Stimulated activated naive B cell treated with anti-CD40 and anti-IgM and Interleukin-4, amounts not matched to agents 10 μg/mL and 1 μg/mL and 100 μg/mL, for 72 hours (primary cell): ENCODE measurements at regions not wholly inside any gene's neighbourhood (a gene's known extent, or its start where the extent isn't known, plus 50 kb on each side); places are given as distances from the start of the nearest gene placed in this dataset.

Experiments used
- ATAC-seq, 2 donors: fragments of 150-1000 bp; cut with Tn5 transposase; replicated peaks; 2 replicates each; pipeline ENCODE4 v1.10.0; 2021; ENCODE audit warnings: moderate library complexity in 1 of 2
- DNase-seq: peaks from one replicate; pipeline ENCODE4 v3.0.0; 2021
- H3K27ac Mint-ChIP-seq: one replicate; pipeline ENCODE4 v1.8.0; 2022; ENCODE audit warnings: mild to moderate bottlenecking, mixed read lengths
- H3K27me3 Mint-ChIP-seq, 2 donors: one replicate each; pipeline ENCODE4 v1.8.0; 2022; ENCODE audit warnings: mixed read lengths in 2 of 2
- H3K36me3 Mint-ChIP-seq, 2 donors: one replicate each; pipeline ENCODE4 v1.8.0; 2022; ENCODE audit warnings: mixed read lengths in 2 of 2, mild to moderate bottlenecking in 1 of 2
- H3K4me1 Mint-ChIP-seq, 2 donors: one replicate each; pipeline ENCODE4 v1.8.0; 2022; ENCODE audit warnings: mixed read lengths in 2 of 2, mild to moderate bottlenecking in 1 of 2
- H3K4me3 Mint-ChIP-seq, 2 donors: one replicate each; pipeline ENCODE4 v1.8.0; 2022; ENCODE audit warnings: mild to moderate bottlenecking in 2 of 2, mixed read lengths in 2 of 2, moderate library complexity in 1 of 2
- H3K9me3 Mint-ChIP-seq, 2 donors: one replicate each; pipeline ENCODE4 v1.8.0; 2022; ENCODE audit warnings: mixed read lengths in 2 of 2, mild to moderate bottlenecking in 1 of 2

GRCh38 chr13:57375876-57376275 lies 208.9 kb downstream of the PRR20E start:
- H3K27ac Mint-ChIP-seq, result no peak overlapping the region
- H3K4me3 Mint-ChIP-seq, result no peak overlapping the region
- DNase-seq, result no peak
- H3K36me3 Mint-ChIP-seq, result no peaks in the 10 kb centered on the region
- ATAC-seq, result no peak
- no peaks in the 10 kb centered on the region for H3K4me1 Mint-ChIP-seq
- no peaks in the 10 kb centered on the region for H3K27me3 Mint-ChIP-seq
- peaks cover 0 to 3% of the 10 kb centered on the region in 2 donors for H3K9me3 Mint-ChIP-seq

GRCh38 chr13:57408312-57408711 lies 223.2 kb upstream of the PCDH17 start:
- Mint-ChIP-seq H3K36me3 (no peaks in the 10 kb centered on the region), H3K4me3 (no peak overlapping the region), H3K4me1 (no peaks in the 10 kb centered on the region), H3K27me3 (no peaks in the 10 kb centered on the region), H3K9me3 (peaks cover 11% of the 10 kb centered on the region in 2 donors), H3K27ac (no peak overlapping the region)
- DNase-seq, result no peak
- ATAC-seq, result no peak

GRCh38 chr13:57409121-57409520 lies 222.4 kb upstream of the PCDH17 start:
- Mint-ChIP-seq H3K4me3 (no peak overlapping the region), H3K27ac (no peak overlapping the region), H3K27me3 (no peaks in the 10 kb centered on the region), H3K9me3 (peaks cover 11 to 13% of the 10 kb centered on the region in 2 donors), H3K36me3 (no peaks in the 10 kb centered on the region), H3K4me1 (no peaks in the 10 kb centered on the region)
- no peak for DNase-seq
- ATAC-seq, result no peak

GRCh38 chr13:57409656-57410055 lies 221.9 kb upstream of the PCDH17 start:
- peaks cover 11 to 13% of the 10 kb centered on the region in 2 donors for H3K9me3 Mint-ChIP-seq
- no peaks in the 10 kb centered on the region for H3K36me3 Mint-ChIP-seq
- H3K27ac Mint-ChIP-seq, result no peak overlapping the region
- no peaks in the 10 kb centered on the region for H3K27me3 Mint-ChIP-seq
- ATAC-seq (no peak), DNase-seq (no peak)
- H3K4me3 Mint-ChIP-seq, result no peak overlapping the region
- H3K4me1 Mint-ChIP-seq, result no peaks in the 10 kb centered on the region

- no peak for ATAC-seq
- Mint-ChIP-seq H3K36me3 (no peaks in the 10 kb centered on the region), H3K4me3 (no peak overlapping the region), H3K9me3 (peaks cover 2 to 5% of the 10 kb centered on the region in 2 donors), H3K27ac (no peak overlapping the region), H3K27me3 (no peaks in the 10 kb centered on the region), H3K4me1 (no peaks in the 10 kb centered on the region)
- DNase-seq, result no peak
These were observed 213.4 kb upstream of the PCDH17 start for GRCh38 chr13:57418067-57418677.

- H3K27ac Mint-ChIP-seq, result no peak overlapping the region
These were observed 207.2 kb upstream of the PCDH17 start for GRCh38 chr13:57424379-57424778.

GRCh38 chr13:57425531-57425930 lies 206.0 kb upstream of the PCDH17 start:
- Mint-ChIP-seq H3K4me3 (no peak overlapping the region), H3K27ac (no peak overlapping the region), H3K27me3 (no peaks in the 10 kb centered on the region)

More at GRCh38 chr13:57424379-57424778, 207.2 kb upstream of the PCDH17 start:
- H3K4me1 Mint-ChIP-seq, result no peaks in the 10 kb centered on the region
- H3K27me3 Mint-ChIP-seq, result no peaks in the 10 kb centered on the region
- DNase-seq, result no peak
- H3K9me3 Mint-ChIP-seq, result peaks cover 14 to 17% of the 10 kb centered on the region in 2 donors
- no peaks in the 10 kb centered on the region for H3K36me3 Mint-ChIP-seq
- no peak for ATAC-seq
- H3K4me3 Mint-ChIP-seq, result no peak overlapping the region

GRCh38 chr13:57437587-57437986 lies 194.0 kb upstream of the PCDH17 start:
- no peaks in the 10 kb centered on the region for H3K4me1 Mint-ChIP-seq
- no peak overlapping the region for H3K4me3 Mint-ChIP-seq
- DNase-seq, result no peak
- no peaks in the 10 kb centered on the region for H3K27me3 Mint-ChIP-seq
- H3K36me3 Mint-ChIP-seq, result no peaks in the 10 kb centered on the region
- ATAC-seq, result no peak
- H3K9me3 Mint-ChIP-seq, result peaks cover 10 to 18% of the 10 kb centered on the region in 2 donors
- no peak overlapping the region for H3K27ac Mint-ChIP-seq

More at GRCh38 chr13:57425531-57425930, 206.0 kb upstream of the PCDH17 start:
- H3K4me1 Mint-ChIP-seq, result no peaks in the 10 kb centered on the region
- ATAC-seq, result no peak
- DNase-seq, result no peak
- H3K36me3 Mint-ChIP-seq, result no peaks in the 10 kb centered on the region
- peaks cover 18 to 19% of the 10 kb centered on the region in 2 donors for H3K9me3 Mint-ChIP-seq

GRCh38 chr13:57438072-57438471 lies 193.5 kb upstream of the PCDH17 start:
- ATAC-seq (no peak), DNase-seq (no peak)
- Mint-ChIP-seq H3K4me3 (no peak overlapping the region), H3K9me3 (peaks cover 8 to 18% of the 10 kb centered on the region in 2 donors), H3K27ac (no peak overlapping the region), H3K4me1 (no peaks in the 10 kb centered on the region), H3K27me3 (no peaks in the 10 kb centered on the region), H3K36me3 (no peaks in the 10 kb centered on the region)

GRCh38 chr13:57443494-57443893 lies 188.1 kb upstream of the PCDH17 start:
- Mint-ChIP-seq H3K4me3 (no peak overlapping the region), H3K4me1 (no peaks in the 10 kb centered on the region), H3K27me3 (no peaks in the 10 kb centered on the region), H3K9me3 (peaks cover 3 to 7% of the 10 kb centered on the region in 2 donors), H3K36me3 (no peaks in the 10 kb centered on the region), H3K27ac (no peak overlapping the region)
- no peak for ATAC-seq
- no peak for DNase-seq

- Mint-ChIP-seq H3K36me3 (no peaks in the 10 kb centered on the region), H3K27ac (no peak overlapping the region), H3K4me1 (no peaks in the 10 kb centered on the region), H3K4me3 (no peak overlapping the region), H3K9me3 (peaks cover 3 to 5% of the 10 kb centered on the region in 2 donors), H3K27me3 (no peaks in the 10 kb centered on the region)
- no peak for ATAC-seq
- DNase-seq, result no peak
These were observed 181.2 kb upstream of the PCDH17 start for GRCh38 chr13:57450356-57450755.

- Mint-ChIP-seq H3K4me3 (no peak overlapping the region), H3K36me3 (no peaks in the 10 kb centered on the region), H3K27me3 (no peaks in the 10 kb centered on the region), H3K9me3 (peaks cover 2 to 5% of the 10 kb centered on the region in 2 donors), H3K27ac (no peak overlapping the region), H3K4me1 (no peaks in the 10 kb centered on the region)
- ATAC-seq (no peak), DNase-seq (no peak)
These were observed 179.3 kb upstream of the PCDH17 start for GRCh38 chr13:57452228-57452627.

- no peak for ATAC-seq
- no peaks in the 10 kb centered on the region for H3K9me3 Mint-ChIP-seq
- no peak overlapping the region for H3K4me3 Mint-ChIP-seq
- H3K36me3 Mint-ChIP-seq, result no peaks in the 10 kb centered on the region
- H3K27ac Mint-ChIP-seq, result no peak overlapping the region
- no peak for DNase-seq
- no peaks in the 10 kb centered on the region for H3K27me3 Mint-ChIP-seq
- H3K4me1 Mint-ChIP-seq, result no peaks in the 10 kb centered on the region
These were observed 161.1 kb upstream of the PCDH17 start for GRCh38 chr13:57470491-57470890.

GRCh38 chr13:57491318-57491717 lies 140.2 kb upstream of the PCDH17 start:
- ATAC-seq, result no peak
- Mint-ChIP-seq H3K27ac (no peak overlapping the region), H3K27me3 (no peaks in the 10 kb centered on the region), H3K4me1 (no peaks in the 10 kb centered on the region), H3K4me3 (no peak overlapping the region), H3K36me3 (no peaks in the 10 kb centered on the region), H3K9me3 (peaks cover 0 to 4% of the 10 kb centered on the region in 2 donors)
- DNase-seq, result no peak

GRCh38 chr13:57507752-57508463 lies 123.6 kb upstream of the PCDH17 start:
- H3K4me1 Mint-ChIP-seq, result no peaks in the 10 kb centered on the region
- H3K27me3 Mint-ChIP-seq, result no peaks in the 10 kb centered on the region
- H3K9me3 Mint-ChIP-seq, result peaks cover 0 to 1% of the 10 kb centered on the region in 2 donors
- DNase-seq (no peak), ATAC-seq (no peak)
- no peak overlapping the region for H3K27ac Mint-ChIP-seq
- H3K36me3 Mint-ChIP-seq, result no peaks in the 10 kb centered on the region
- H3K4me3 Mint-ChIP-seq, result no peak overlapping the region
